K562 (cell line): ENCODE measurements at regions not wholly inside any gene's neighbourhood (a gene's known extent, or its start where the extent isn't known, plus 50 kb on each side); places are given as distances from the start of the nearest gene placed in this dataset. TPM values are rescaled to one million over a fixed set of nuclear protein-coding genes. Genes with fewer than 3 reads are reported as not detected.

Experiments used
- AFF1 ChIP-seq, 2 experiments: fragments of 450-650 bp; IDR thresholded peaks; 2 replicates each; pipeline ENCODE4 v1.6.1; 2018; ENCODE audit warnings: mild to moderate bottlenecking in 2 of 2, low read depth in 1 of 2; ENCODE audit not compliant: partially characterized antibody in 2 of 2
- EWSR1 ChIP-seq: fragments of 450-650 bp; IDR thresholded peaks from 2 replicates; pipeline ENCODE4 v1.6.1; 2018; ENCODE audit warnings: borderline replicate concordance, mild to moderate bottlenecking, low read depth, moderate library complexity; ENCODE audit not compliant: partially characterized antibody
- MTA3 ChIP-seq: fragments of 450-650 bp; formaldehyde crosslinking; IDR thresholded peaks from 2 replicates; pipeline ENCODE4 v1.6.1; 2017; ENCODE audit warnings: mild to moderate bottlenecking, borderline replicate concordance
- MXI1 ChIP-seq: IDR thresholded peaks from 2 replicates; pipeline ENCODE4 v1.6.1; 2011; ENCODE audit warnings: low read depth, mild to moderate bottlenecking, improper control_type of control experiment, low read length
- MYBL2 ChIP-seq, 2 experiments: fragments of 450-650 bp in 1 of 2; sonication (generic) in 1 of 2; formaldehyde crosslinking in 1 of 2; IDR thresholded peaks; 2 replicates each; pipeline versions ENCODE4 v1.6.1 to v1.8.1; 2017 to 2022; ENCODE audit warnings: borderline replicate concordance in 1 of 2, inconsistent platforms in 1 of 2, low read depth in 1 of 2, mild to moderate bottlenecking in 1 of 2, missing genetic modification reagents in 1 of 2, moderate library complexity in 1 of 2
- NRF1 ChIP-seq, 2 experiments: fragments of 450-650 bp; IDR thresholded peaks in 1 of 2; conservative IDR thresholded peaks in 1 of 2; 2 replicates each; pipeline ENCODE4 v1.6.1; 2014; ENCODE audit warnings: mild to moderate bottlenecking in 2 of 2
- TAF7 ChIP-seq: fragments of 450-650 bp; IDR thresholded peaks from 2 replicates; pipeline ENCODE4 v1.6.1; 2016; ENCODE audit warnings: missing genetic modification characterization, missing compliant biosample characterization
- TRIM24 ChIP-seq, 2 experiments: fragments of 450-650 bp; IDR thresholded peaks; 2 replicates each; pipeline ENCODE4 v1.6.1; 2016
- small RNA-seq: library from RNA; depleted of rRNA; stranded (forward); fragments of <200 nt; gene quantifications from one replicate; pipeline ENCODE3, GENCODE V24; 2014

GRCh38 chr1:228685081-228685660 lies 50.1 kb upstream of the RHOU start (continued):
- no peak for TF ChIP-seq AFF1 (IDR thresholded peaks at IDR 0.05; ENCODE audit: low read depth in 1 of 2, partially characterized antibody in 2 of 2)
- no peak for TF ChIP-seq TRIM24 (IDR thresholded peaks at IDR 0.05)
- no peak for TF ChIP-seq MYBL2 (IDR thresholded peaks at IDR 0.05; ENCODE audit: low read depth)
- TF ChIP-seq MYBL2 (CRISPR knock-in tag; IDR thresholded peaks at IDR 0.05; ENCODE audit: borderline replicate concordance): no peak
- no peak for TF ChIP-seq TAF7 (tag)
- no peak for TF ChIP-seq MXI1
- TF ChIP-seq EWSR1: no peak
- no peak for TF ChIP-seq MTA3
- TF ChIP-seq NRF1 (conservative IDR thresholded peaks at IDR 0.05 in 1 of 2, IDR thresholded peaks at IDR 0.05 in 1 of 2): no peak

Small RNA genes in the stretch of these regions (small RNA-seq; reads per million reads assigned to genes)
- not detected for gene RF00432
- not detected for gene RNA5S10
- not detected for gene RNA5S11
- gene RNA5S12: not detected
- not detected for gene RNA5S13
- not detected for gene RNA5S14
- not detected for gene RNA5S15
- not detected for gene RNA5S16
- not detected for gene RNA5S17
- not detected for gene RNA5S2
- not detected for gene RNA5S3
- gene RNA5S4: not detected
- not detected for gene RNA5S5
- not detected for gene RNA5S6
- not detected for gene RNA5S7
- not detected for gene RNA5S8
- gene RNA5S9: not detected
- not detected for gene RNA5SP18
